ENCODE measurements at regions not wholly inside any gene's neighbourhood (a gene's known extent, or its start where the extent isn't known, plus 50 kb on each side); places are given as distances from the start of the nearest gene placed in this dataset.

DNA sequence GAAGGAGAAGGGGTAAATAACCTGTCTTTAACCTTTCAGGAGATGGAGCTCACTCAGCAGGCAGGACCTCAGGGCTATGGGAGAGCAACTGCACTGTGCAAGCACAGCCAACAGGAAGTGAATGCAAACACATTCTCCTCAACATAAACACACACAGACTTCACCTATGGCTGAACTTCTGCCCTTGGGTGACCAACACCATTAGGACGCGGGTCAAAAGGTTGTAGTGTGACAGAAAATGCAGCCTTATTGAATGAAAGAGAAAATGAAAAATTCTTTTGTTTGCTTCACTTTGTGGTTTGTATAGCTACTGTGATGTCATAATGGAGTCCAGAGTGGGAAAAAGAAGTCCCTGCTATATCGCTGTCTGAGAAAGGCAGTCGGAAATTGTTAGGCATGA, 323.0 kb downstream of the NDFIP2 start:
- TF ChIP-seq, protein P1, sequence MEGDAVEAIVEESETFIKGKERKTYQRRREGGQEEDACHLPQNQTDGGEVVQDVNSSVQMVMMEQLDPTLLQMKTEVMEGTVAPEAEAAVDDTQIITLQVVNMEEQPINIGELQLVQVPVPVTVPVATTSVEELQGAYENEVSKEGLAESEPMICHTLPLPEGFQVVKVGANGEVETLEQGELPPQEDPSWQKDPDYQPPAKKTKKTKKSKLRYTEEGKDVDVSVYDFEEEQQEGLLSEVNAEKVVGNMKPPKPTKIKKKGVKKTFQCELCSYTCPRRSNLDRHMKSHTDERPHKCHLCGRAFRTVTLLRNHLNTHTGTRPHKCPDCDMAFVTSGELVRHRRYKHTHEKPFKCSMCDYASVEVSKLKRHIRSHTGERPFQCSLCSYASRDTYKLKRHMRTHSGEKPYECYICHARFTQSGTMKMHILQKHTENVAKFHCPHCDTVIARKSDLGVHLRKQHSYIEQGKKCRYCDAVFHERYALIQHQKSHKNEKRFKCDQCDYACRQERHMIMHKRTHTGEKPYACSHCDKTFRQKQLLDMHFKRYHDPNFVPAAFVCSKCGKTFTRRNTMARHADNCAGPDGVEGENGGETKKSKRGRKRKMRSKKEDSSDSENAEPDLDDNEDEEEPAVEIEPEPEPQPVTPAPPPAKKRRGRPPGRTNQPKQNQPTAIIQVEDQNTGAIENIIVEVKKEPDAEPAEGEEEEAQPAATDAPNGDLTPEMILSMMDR (IDR thresholded peaks at IDR 0.05; ENCODE audit: low read depth, low read length), result no peak
- H3K4me3 ChIP-seq (ENCODE audit: low read depth, low read length), result no peak overlapping the region

GRCh38 chr13:79803296-79803695, 322.3 kb downstream of the NDFIP2 start:
- TF ChIP-seq, protein P1 (IDR thresholded peaks at IDR 0.05; ENCODE audit: low read depth, low read length), result no peak
- no peak overlapping the region for H3K4me3 ChIP-seq (ENCODE audit: low read depth, low read length)

DNA sequence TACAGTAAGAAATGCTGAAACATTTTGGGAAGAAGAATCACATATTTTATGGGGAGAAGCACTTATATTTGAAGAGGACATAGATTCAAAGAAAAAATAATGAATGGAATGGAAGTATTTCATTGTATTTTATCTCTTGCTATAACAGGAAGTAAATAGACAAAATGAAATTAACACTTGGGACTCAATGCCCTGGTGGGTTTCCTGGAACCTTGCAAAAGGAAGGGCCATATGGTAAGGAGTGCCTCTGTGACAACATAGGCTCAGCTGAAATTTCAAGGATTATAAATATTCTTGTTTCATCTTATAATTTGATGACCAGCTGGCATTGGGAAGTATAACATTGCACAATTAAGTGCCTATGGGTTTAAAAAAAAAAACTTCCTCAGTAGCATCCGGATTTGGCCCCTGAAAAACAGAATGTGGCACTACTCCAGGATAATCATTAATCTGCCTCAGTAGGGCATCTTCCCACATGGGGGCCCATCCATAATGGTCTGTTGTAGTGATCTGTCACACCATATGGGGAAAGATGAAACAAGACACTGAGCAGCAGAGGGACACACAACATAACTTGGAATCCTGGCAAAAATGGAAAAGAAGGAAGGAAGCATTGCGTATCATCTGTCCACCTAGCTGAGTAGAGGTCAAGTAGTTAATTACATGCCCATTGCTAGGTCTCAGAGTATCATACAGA, 321.6 kb downstream of the NDFIP2 start:
- TF ChIP-seq, protein P1 (IDR thresholded peaks at IDR 0.05; ENCODE audit: low read depth, low read length), result no peak
- no peak overlapping the region for H3K4me3 ChIP-seq (ENCODE audit: low read depth, low read length)

- TF ChIP-seq, protein P1 (IDR thresholded peaks at IDR 0.05; ENCODE audit: low read depth, low read length), result no peak
- H3K4me3 ChIP-seq (ENCODE audit: low read depth, low read length), result no peak overlapping the region
Observed at GRCh38 chr13:79799059-79799867, 318.3 kb downstream of the NDFIP2 start.

DNA sequence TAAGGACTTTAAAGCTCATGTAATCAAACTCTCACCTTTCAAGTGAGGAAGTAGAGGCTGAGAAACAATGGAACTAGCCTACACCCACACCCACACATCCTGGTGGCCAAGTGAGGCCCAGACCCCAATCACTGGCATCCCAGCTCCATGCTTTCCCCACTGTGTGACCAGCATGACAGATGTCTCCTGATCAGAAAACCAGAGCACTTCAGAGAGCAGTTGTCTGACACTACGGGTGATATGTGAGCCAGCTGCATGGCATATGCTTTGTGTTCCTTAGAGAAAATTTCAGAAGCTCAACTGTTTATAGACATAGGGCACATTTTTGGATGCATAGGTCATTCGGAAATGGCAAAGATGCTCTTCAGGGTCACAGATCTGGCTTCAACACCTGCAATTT, 315.2 kb downstream of the NDFIP2 start:
- TF ChIP-seq, protein P1 (IDR thresholded peaks at IDR 0.05; ENCODE audit: low read depth, low read length), result no peak
- no peak overlapping the region for H3K4me3 ChIP-seq (ENCODE audit: low read depth, low read length)

- H3K4me3 ChIP-seq (ENCODE audit: low read depth, low read length), result no peak overlapping the region
- TF ChIP-seq, protein P1 (IDR thresholded peaks at IDR 0.05; ENCODE audit: low read depth, low read length), result no peak
Observed at GRCh38 chr13:79794931-79795330, 314.0 kb downstream of the NDFIP2 start.

DNA sequence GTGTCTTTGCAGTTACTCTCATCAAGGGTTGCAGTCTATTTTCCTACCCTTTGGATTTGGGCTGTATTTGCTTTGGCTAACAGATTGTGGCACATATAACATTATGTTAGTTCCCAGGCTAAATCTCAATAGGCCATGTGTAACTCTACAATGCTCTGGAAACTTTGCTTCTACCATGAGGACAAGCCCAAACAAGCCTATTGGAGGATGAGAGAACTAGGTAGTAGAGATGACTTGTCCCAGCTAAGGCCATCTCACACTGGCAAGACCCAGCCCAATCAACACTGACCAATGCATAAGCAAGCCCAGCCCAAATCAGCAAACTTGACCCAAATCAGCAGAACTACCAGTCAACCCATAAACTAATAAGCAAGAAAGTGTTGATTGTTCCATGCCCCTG, 311.8 kb downstream of the NDFIP2 start:
- no peak overlapping the region for H3K4me3 ChIP-seq (ENCODE audit: low read depth, low read length)
- TF ChIP-seq, protein P1 (IDR thresholded peaks at IDR 0.05; ENCODE audit: low read depth, low read length), result no peak

Measured in WI38 (cell line).